ACHN (cell line): ENCODE measurements at regions not wholly inside any gene's neighbourhood (a gene's known extent, or its start where the extent isn't known, plus 50 kb on each side); places are given as distances from the start of the nearest gene placed in this dataset.
A peak's percentile ranks its signal among the peaks of the same experiment; 100 is the strongest.
"Not testable (repeated sequence)": the region's sequence is repeated elsewhere in the genome, so short reads cannot be mapped to it uniquely, and the experiment has no call there.

Source experiments
- DNase-seq: peaks from one replicate; pipeline ENCODE4 v3.0.0-alpha.2; 2015
- in situ Hi-C: cut with HindIII; loops from 2 replicates; pipeline ENCODE4 v1.10.0; 2017; ENCODE audit warnings: low sequenced_read_pairs, low pct_ligation_motif_present, low pct_unique_long_range_greater_than_20kb

GRCh38 chr4:188346171-188346809 is 207.0 kb downstream of the TRIML1 start:
- in situ Hi-C loops = no loop called here

GRCh38 chr4:188347339-188347738 is 208.1 kb downstream of the TRIML1 start:
- in situ Hi-C loops = no loop called here
- no peak for DNase-seq

More at GRCh38 chr4:188346171-188346809, 207.0 kb downstream of the TRIML1 start:
- no peak for DNase-seq

- in situ Hi-C loops, DNase-seq: not testable (repeated sequence)
Observed at GRCh38 chr4:188349569-188349968, 210.3 kb downstream of the TRIML1 start.

- in situ Hi-C loops = no loop called here
- DNase-seq = peak; percentile 13
Observed at GRCh38 chr4:188363196-188363595, 224.0 kb downstream of the TRIML1 start.

- no peak for DNase-seq
Observed at GRCh38 chr4:188370777-188371176, 231.5 kb downstream of the TRIML1 start.

GRCh38 chr4:188372058-188372457 is 232.8 kb downstream of the TRIML1 start:
- in situ Hi-C loops = no loop called here
- DNase-seq = no peak

More at GRCh38 chr4:188370777-188371176, 231.5 kb downstream of the TRIML1 start:
- in situ Hi-C loops = no loop called here

GRCh38 chr4:188372829-188373228 is 233.6 kb downstream of the TRIML1 start:
- in situ Hi-C loops = no loop called here
- peak; percentile 24 for DNase-seq

GRCh38 chr4:188374871-188375270 is 235.6 kb downstream of the TRIML1 start:
- DNase-seq = no peak
- in situ Hi-C loops = no loop called here

GRCh38 chr4:188377816-188378215 is 238.6 kb downstream of the TRIML1 start:
- no peak for DNase-seq

GRCh38 chr4:188383180-188383579 is 243.9 kb downstream of the TRIML1 start:
- in situ Hi-C loops = no loop called here
- DNase-seq = no peak

More at GRCh38 chr4:188377816-188378215, 238.6 kb downstream of the TRIML1 start:
- in situ Hi-C loops = no loop called here

- peak; percentile 63 for DNase-seq
- in situ Hi-C loops = no loop called here
Observed at GRCh38 chr4:188387179-188387791, 248.0 kb downstream of the TRIML1 start.

GRCh38 chr4:188391349-188391748 is 252.1 kb downstream of the TRIML1 start:
- in situ Hi-C loops, DNase-seq: not testable (repeated sequence)

- in situ Hi-C loops = no loop called here
- DNase-seq = no peak
Observed at GRCh38 chr4:188396037-188396436, 256.8 kb downstream of the TRIML1 start.

GRCh38 chr4:188399834-188400233 is 260.6 kb downstream of the TRIML1 start:
- in situ Hi-C loops = no loop called here
- DNase-seq = no peak

- in situ Hi-C loops = no loop called here
- DNase-seq = no peak
Observed at GRCh38 chr4:188400451-188400850, 261.2 kb downstream of the TRIML1 start.

GRCh38 chr4:188403272-188403671 is 264.0 kb downstream of the TRIML1 start:
- DNase-seq = peak; percentile 1
- in situ Hi-C loops = no loop called here

GRCh38 chr4:188405071-188405835 is 266.0 kb downstream of the TRIML1 start:
- DNase-seq, in situ Hi-C loops: not testable (repeated sequence)

- in situ Hi-C loops = no loop called here
Observed at GRCh38 chr4:188408244-188409030, 269.2 kb downstream of the TRIML1 start.

GRCh38 chr4:188409851-188410250 is 270.6 kb downstream of the TRIML1 start:
- in situ Hi-C loops = no loop called here
- no peak for DNase-seq

More at GRCh38 chr4:188408244-188409030, 269.2 kb downstream of the TRIML1 start:
- DNase-seq = no peak
